Endothelial cell of umbilical vein (primary cell): ENCODE measurements at regions not wholly inside any gene's neighbourhood (a gene's known extent, or its start where the extent isn't known, plus 50 kb on each side); places are given as distances from the start of the nearest gene placed in this dataset.

Experiments used
- CTCF ChIP-seq, 2 donors: IDR thresholded peaks; 1 replicate in 1 of 2; 2 replicates in 1 of 2; pipeline ENCODE4 v1.5.1; 2011; ENCODE audit warnings: low read length in 2 of 2, mild to moderate bottlenecking in 2 of 2, moderate library complexity in 2 of 2, control low read depth in 1 of 2, inconsistent platforms in 1 of 2, low read depth in 1 of 2; ENCODE audit not compliant: insufficient read depth in 1 of 2; ENCODE audit errors: extremely low read depth in 1 of 2
- EZH2 ChIP-seq: IDR thresholded peaks from 2 replicates; pipeline ENCODE4 v1.6.1; 2012; ENCODE audit warnings: borderline replicate concordance, low read depth, mild to moderate bottlenecking, moderate library complexity, low read length, inconsistent platforms; ENCODE audit not compliant: severe bottlenecking
- JUN ChIP-seq: IDR thresholded peaks from 2 replicates; pipeline ENCODE4 v1.6.1; 2011; ENCODE audit warnings: borderline replicate concordance, low read depth; ENCODE audit not compliant: insufficient read length, insufficient read depth
- MAX ChIP-seq: IDR thresholded peaks from 2 replicates; pipeline ENCODE4 v1.6.1; 2011; ENCODE audit not compliant: insufficient read depth, insufficient read length
- POLR2A ChIP-seq: IDR thresholded peaks from 2 replicates; pipeline ENCODE4 v1.6.1; 2012; ENCODE audit warnings: low read depth, mild to moderate bottlenecking, control low read depth, low read length
- POLR2AphosphoS5 ChIP-seq: IDR thresholded peaks from 2 replicates; pipeline ENCODE4 v1.6.1; 2012; ENCODE audit warnings: low read depth, mild to moderate bottlenecking, control low read depth, low read length, moderate library complexity; ENCODE audit not compliant: insufficient read depth

- TF ChIP-seq CTCF (IDR thresholded peaks at IDR 0.05; ENCODE audit: extremely low read depth in 1 of 2, insufficient read depth in 1 of 2, low read depth in 1 of 2, low read length in 2 of 2) (no peak), POLR2AphosphoS5 (no peak), POLR2A (no peak), MAX (no peak), EZH2 (no peak), JUN (no peak)
Measured at GRCh38 chr17:77600346-77600745, 358.2 kb upstream of the TNRC6C start.
